Smooth muscle cell (in vitro differentiated cells): ENCODE measurements at regions not wholly inside any gene's neighbourhood (a gene's known extent, or its start where the extent isn't known, plus 50 kb on each side); places are given as distances from the start of the nearest gene placed in this dataset.

Experiments used
- DNase-seq: peaks from one replicate; lab custom pipeline; 2025; ENCODE audit not compliant: unreplicated experiment; lab: John Stamatoyannopoulos, UW
- H2AFZ ChIP-seq: fragments of 200-600 bp; sonication (generic); 2 replicates; pipeline ENCODE4 v1.6.0; 2016; ENCODE audit warnings: antibody characterized with exemption, low read depth, mild to moderate bottlenecking
- H3F3A ChIP-seq: fragments of 200-600 bp; sonication (generic); 2 replicates; pipeline ENCODE4 v1.6.0; 2017; ENCODE audit warnings: antibody characterized with exemption, low read depth
- H3K27ac ChIP-seq: fragments of 200-600 bp; sonication (generic); 2 replicates; pipeline ENCODE4 v1.5.1; 2016; ENCODE audit warnings: low read depth, mild to moderate bottlenecking
- H3K27me3 ChIP-seq: fragments of 200-600 bp; sonication (generic); 2 replicates; pipeline ENCODE4 v1.6.1; 2016; ENCODE audit warnings: low read depth, mild to moderate bottlenecking
- H3K36me3 ChIP-seq: fragments of 200-600 bp; sonication (generic); 2 replicates; pipeline ENCODE4 v1.5.1; 2016; ENCODE audit warnings: low read depth
- H3K4me1 ChIP-seq: fragments of 200-600 bp; sonication (generic); 2 replicates; pipeline ENCODE4 v1.5.1; 2016; ENCODE audit warnings: low read depth
- H3K4me2 ChIP-seq: fragments of 200-600 bp; sonication (generic); 2 replicates; pipeline ENCODE4 v1.6.0; 2016; ENCODE audit warnings: mild to moderate bottlenecking
- H3K4me3 ChIP-seq: fragments of 200-600 bp; sonication (generic); 2 replicates; pipeline ENCODE4 v1.5.1; 2016; ENCODE audit warnings: mild to moderate bottlenecking
- H3K79me2 ChIP-seq: fragments of 200-600 bp; sonication (generic); 2 replicates; pipeline ENCODE4 v1.6.0; 2016; ENCODE audit warnings: low read depth, mild to moderate bottlenecking
- H3K9ac ChIP-seq: fragments of 200-600 bp; sonication (generic); 2 replicates; pipeline ENCODE4 v1.6.0; 2016; ENCODE audit warnings: low read depth
- H3K9me3 ChIP-seq: fragments of 200-600 bp; sonication (generic); replicated peaks from 2 replicates; pipeline ENCODE4 v1.5.1; 2016; ENCODE audit warnings: low read depth
- H4K20me1 ChIP-seq: fragments of 200-600 bp; sonication (generic); 2 replicates; pipeline ENCODE4 v1.6.0; 2016; ENCODE audit warnings: low read depth
- WGBS: methylation state at CpG from one replicate; pipeline ENCODE4 v1.1.7; 2016; ENCODE audit warnings: low lambda C conversion rate; 5-methylcytosine and 5-hydroxymethylcytosine counted together
- TF ChIP-seq, protein P1 (sequence below): fragments of 200-600 bp; sonication (generic); IDR thresholded peaks from 2 replicates; pipeline ENCODE4 v1.5.1; 2017; ENCODE audit warnings: borderline replicate concordance, mild to moderate bottlenecking, antibody characterized with exemption; ENCODE audit not compliant: insufficient read depth, poor library complexity, severe bottlenecking

DNA sequence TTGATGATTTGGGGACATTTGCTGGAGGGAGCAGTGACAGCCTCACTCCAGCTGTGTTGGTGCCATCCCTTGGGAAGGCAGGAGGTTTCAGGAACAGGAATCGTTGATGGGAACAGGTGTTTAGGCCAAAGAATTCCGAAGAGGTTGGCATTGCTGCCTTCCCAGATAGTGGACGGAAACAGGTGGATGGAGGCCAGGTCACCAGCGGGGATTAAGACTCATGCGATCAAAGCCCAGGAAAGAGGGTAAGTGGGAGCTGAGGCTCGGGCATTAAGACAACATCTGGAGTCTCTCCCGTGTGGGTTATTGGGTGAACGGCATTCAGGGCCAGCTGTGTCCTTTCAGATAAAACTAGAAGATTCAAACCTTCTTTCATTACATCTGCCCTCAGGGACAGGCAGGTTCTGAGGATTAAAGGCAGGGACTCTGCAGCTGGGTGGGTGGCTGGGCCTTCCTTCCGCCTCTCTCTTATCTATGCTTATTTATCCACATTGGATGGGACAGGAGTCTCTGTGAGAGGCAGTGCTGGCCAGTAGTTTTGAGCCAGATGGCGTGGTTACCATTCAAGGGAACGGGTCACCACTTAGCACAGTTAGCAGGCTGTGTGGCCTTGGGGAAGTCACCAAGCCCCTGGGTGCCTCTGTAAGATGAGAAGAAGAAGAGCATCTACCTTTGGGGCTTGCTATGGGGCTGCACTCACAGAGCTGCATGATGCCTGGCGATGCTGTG, 67.6 kb downstream of the INSIG1 start:
- Histone ChIP-seq H3K27me3 (peaks cover 58% of the 10 kb centered on the region), H3K9ac (no peak overlapping the region), H3K4me3 (no peak overlapping the region), H3K27ac (no peak overlapping the region), H3K9me3 (no peaks in the 10 kb centered on the region), H3K4me2 (no peak overlapping the region), H3K36me3 (no peaks in the 10 kb centered on the region), H3F3A (no peaks in the 10 kb centered on the region), H2AFZ (no peak overlapping the region), H3K79me2 (no peaks in the 10 kb centered on the region), H3K4me1 (no peaks in the 10 kb centered on the region), H4K20me1 (no peaks in the 10 kb centered on the region)
- no peak for DNase-seq
- WGBS, result 84% methylated on average over 12 of the region's 12 CpGs
- TF ChIP-seq, protein P1, sequence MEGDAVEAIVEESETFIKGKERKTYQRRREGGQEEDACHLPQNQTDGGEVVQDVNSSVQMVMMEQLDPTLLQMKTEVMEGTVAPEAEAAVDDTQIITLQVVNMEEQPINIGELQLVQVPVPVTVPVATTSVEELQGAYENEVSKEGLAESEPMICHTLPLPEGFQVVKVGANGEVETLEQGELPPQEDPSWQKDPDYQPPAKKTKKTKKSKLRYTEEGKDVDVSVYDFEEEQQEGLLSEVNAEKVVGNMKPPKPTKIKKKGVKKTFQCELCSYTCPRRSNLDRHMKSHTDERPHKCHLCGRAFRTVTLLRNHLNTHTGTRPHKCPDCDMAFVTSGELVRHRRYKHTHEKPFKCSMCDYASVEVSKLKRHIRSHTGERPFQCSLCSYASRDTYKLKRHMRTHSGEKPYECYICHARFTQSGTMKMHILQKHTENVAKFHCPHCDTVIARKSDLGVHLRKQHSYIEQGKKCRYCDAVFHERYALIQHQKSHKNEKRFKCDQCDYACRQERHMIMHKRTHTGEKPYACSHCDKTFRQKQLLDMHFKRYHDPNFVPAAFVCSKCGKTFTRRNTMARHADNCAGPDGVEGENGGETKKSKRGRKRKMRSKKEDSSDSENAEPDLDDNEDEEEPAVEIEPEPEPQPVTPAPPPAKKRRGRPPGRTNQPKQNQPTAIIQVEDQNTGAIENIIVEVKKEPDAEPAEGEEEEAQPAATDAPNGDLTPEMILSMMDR, result no peak

DNA sequence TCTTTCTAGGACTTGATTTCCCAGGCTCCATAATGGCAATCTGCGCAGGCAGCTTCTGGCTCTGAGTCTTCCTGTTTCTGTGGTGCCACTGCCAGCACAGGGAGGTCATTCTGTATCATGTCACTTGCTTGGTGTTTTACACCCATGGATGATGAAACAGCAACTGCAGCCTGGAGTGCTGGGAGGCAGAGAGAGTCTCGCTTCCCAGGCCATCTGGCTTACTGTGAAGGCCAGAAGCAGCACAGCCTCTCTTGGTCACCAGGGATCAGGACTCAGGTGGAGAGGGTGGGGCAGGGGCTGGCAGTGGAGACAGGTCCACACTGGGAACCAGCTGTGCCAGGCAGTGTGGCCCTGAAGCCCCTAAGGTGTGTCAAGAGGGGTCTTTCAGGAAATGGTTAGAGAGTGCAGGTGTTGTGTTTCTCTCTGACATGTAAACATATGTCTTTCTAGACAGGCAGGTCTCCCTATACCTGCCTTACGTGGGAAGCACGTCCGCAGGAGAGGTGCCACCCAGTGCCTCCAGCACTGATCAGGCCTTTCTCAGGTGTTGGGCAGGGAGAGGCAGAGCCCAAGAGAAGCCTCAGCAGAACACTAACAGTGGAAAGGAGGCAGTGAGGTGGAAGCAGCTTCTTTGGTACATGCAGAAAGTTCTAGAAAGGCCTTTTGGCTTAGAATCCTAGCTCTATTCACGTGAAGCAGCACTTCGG, 71.4 kb downstream of the INSIG1 start:
- Histone ChIP-seq H3K27ac (no peak overlapping the region), H3K4me2 (no peak overlapping the region), H3K27me3 (peaks cover 70% of the 10 kb centered on the region), H3K9ac (no peak overlapping the region), H2AFZ (no peak overlapping the region), H3K9me3 (no peaks in the 10 kb centered on the region), H3F3A (no peaks in the 10 kb centered on the region), H4K20me1 (no peaks in the 10 kb centered on the region), H3K79me2 (no peaks in the 10 kb centered on the region), H3K36me3 (no peaks in the 10 kb centered on the region), H3K4me3 (no peak overlapping the region), H3K4me1 (peaks cover 3% of the 10 kb centered on the region)
- 73% methylated on average over 7 of the region's 7 CpGs for WGBS
- TF ChIP-seq, protein P1, result no peak
- no peak for DNase-seq

DNA sequence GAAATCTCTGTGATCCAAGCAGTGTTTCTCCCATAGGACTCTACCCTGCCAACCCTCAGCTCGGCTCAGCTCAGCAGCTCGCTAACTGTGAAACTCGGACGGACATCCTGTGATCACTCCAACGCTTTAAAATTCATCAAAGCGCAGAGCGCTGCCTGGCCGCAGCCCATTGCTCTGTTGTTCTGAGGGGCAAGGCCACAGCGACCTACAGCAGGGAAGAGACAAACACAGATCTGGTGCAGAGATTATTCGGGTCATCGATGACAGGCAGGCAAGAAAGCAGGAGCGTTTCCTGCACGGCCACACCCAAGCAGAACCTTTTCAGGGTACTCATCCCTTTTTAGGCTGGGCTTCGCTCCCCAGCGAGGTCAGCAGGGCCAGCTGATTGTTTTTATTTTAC, 72.1 kb downstream of the INSIG1 start:
- H2AFZ ChIP-seq, result no peak overlapping the region
- H3K9ac ChIP-seq, result no peak overlapping the region
- TF ChIP-seq, protein P1, result no peak
- 58% methylated on average over 15 of the region's 15 CpGs for WGBS
- DNase-seq, result no peak
- H4K20me1 ChIP-seq, result no peaks in the 10 kb centered on the region
- H3F3A ChIP-seq, result no peaks in the 10 kb centered on the region
- H3K4me1 ChIP-seq, result peaks cover 4% of the 10 kb centered on the region
- no peak overlapping the region for H3K4me2 ChIP-seq
- H3K36me3 ChIP-seq, result no peaks in the 10 kb centered on the region
- peaks cover 70% of the 10 kb centered on the region for H3K27me3 ChIP-seq
- no peak overlapping the region for H3K27ac ChIP-seq
- H3K9me3 ChIP-seq, result no peaks in the 10 kb centered on the region
- no peaks in the 10 kb centered on the region for H3K79me2 ChIP-seq
- H3K4me3 ChIP-seq, result no peak overlapping the region
